Gastroesophageal sphincter (tissue), 3 donors: ENCODE measurements at regions not wholly inside any gene's neighbourhood (a gene's known extent, or its start where the extent isn't known, plus 50 kb on each side); places are given as distances from the start of the nearest gene placed in this dataset.

Source experiments
- CTCF ChIP-seq, 4 experiments: fragments of 200-600 bp in 2 of 4; fragments of 450-650 bp in 2 of 4; sonication (generic) in 1 of 4; IDR thresholded peaks; one replicate each; pipeline ENCODE4 v1.5.1; 2017 to 2019; ENCODE audit warnings: antibody characterized with exemption in 4 of 4, mild to moderate bottlenecking in 2 of 4, moderate library complexity in 2 of 4
- EP300 ChIP-seq: sonication (generic); formaldehyde crosslinking; IDR thresholded peaks from one replicate; pipeline ENCODE4 v1.6.1; 2017; ENCODE audit warnings: antibody characterized with exemption, mild to moderate bottlenecking
- POLR2A ChIP-seq, 2 donors: fragments of 450-650 bp; IDR thresholded peaks; one replicate each; pipeline ENCODE4 v1.6.1; 2017; ENCODE audit warnings: antibody characterized with exemption in 2 of 2, mild to moderate bottlenecking in 2 of 2, moderate library complexity in 1 of 2
- POLR2AphosphoS5 ChIP-seq: sonication (generic); formaldehyde crosslinking; IDR thresholded peaks from one replicate; pipeline ENCODE4 v1.6.1; 2017; ENCODE audit warnings: antibody characterized with exemption

- TF ChIP-seq POLR2A (IDR thresholded peaks at IDR 0.05) = no peak
- no peak for TF ChIP-seq CTCF (IDR thresholded peaks at IDR 0.05)
- TF ChIP-seq POLR2AphosphoS5 = no peak
- no peak for TF ChIP-seq EP300
Observed at GRCh38 chr2:8563814-8564474, 117.9 kb upstream of the ID2 start.
